Osteoblast (primary cell): ENCODE measurements at regions not wholly inside any gene's neighbourhood (a gene's known extent, or its start where the extent isn't known, plus 50 kb on each side); places are given as distances from the start of the nearest gene placed in this dataset.

Source experiments
- DNase-seq: peaks from one replicate; pipeline ENCODE4 v3.0.0; 2011; ENCODE audit warnings: low spot score, mixed read lengths; ENCODE audit not compliant: insufficient read length; ENCODE audit errors: missing footprints
- H2AFZ ChIP-seq: 2 replicates; pipeline ENCODE4 v1.6.0; 2011; ENCODE audit warnings: mild to moderate bottlenecking, low read length
- H3K27ac ChIP-seq: 2 replicates; pipeline ENCODE4 v1.5.1; 2011; ENCODE audit warnings: mild to moderate bottlenecking, low read depth, low read length, moderate library complexity
- H3K27me3 ChIP-seq: 2 replicates; pipeline ENCODE4 v1.6.0; 2012; ENCODE audit warnings: mild to moderate bottlenecking, control low read depth, inconsistent platforms, low read length, moderate library complexity; ENCODE audit not compliant: insufficient read depth
- H3K36me3 ChIP-seq: 2 replicates; pipeline ENCODE4 v1.5.1; 2011; ENCODE audit warnings: mild to moderate bottlenecking, low read length, control low read depth, moderate library complexity; ENCODE audit not compliant: insufficient read depth
- H3K4me1 ChIP-seq: 2 replicates; pipeline ENCODE4 v1.5.1; 2011; ENCODE audit warnings: mild to moderate bottlenecking, low read length, control low read depth, moderate library complexity; ENCODE audit not compliant: insufficient read depth
- H3K4me2 ChIP-seq: 2 replicates; pipeline ENCODE4 v1.6.0; 2011; ENCODE audit warnings: mild to moderate bottlenecking, low read length; ENCODE audit not compliant: insufficient read depth
- H3K4me3 ChIP-seq: fragments of 200-600 bp; sonication (generic); 3 replicates; pipeline ENCODE4 v1.5.1; 2012; ENCODE audit warnings: mild to moderate bottlenecking, low read length, inconsistent platforms; ENCODE audit not compliant: insufficient read depth
- H3K79me2 ChIP-seq: 2 replicates; pipeline ENCODE4 v1.6.0; 2012; ENCODE audit warnings: mild to moderate bottlenecking, low read length, control low read depth, inconsistent platforms; ENCODE audit not compliant: insufficient read depth
- H3K9me3 ChIP-seq: 2 replicates; pipeline ENCODE4 v1.5.1; 2011; ENCODE audit warnings: low read depth, low read length, control low read depth
- H4K20me1 ChIP-seq: 2 replicates; pipeline ENCODE4 v1.6.0; 2012; ENCODE audit warnings: mild to moderate bottlenecking, low read length, control low read depth; ENCODE audit not compliant: insufficient read depth
- TF ChIP-seq, protein P1 (sequence below): IDR thresholded peaks from 2 replicates; pipeline ENCODE4 v1.5.1; 2011; ENCODE audit warnings: mild to moderate bottlenecking, low read depth, low read length, moderate library complexity; ENCODE audit errors: extremely low read depth

DNA sequence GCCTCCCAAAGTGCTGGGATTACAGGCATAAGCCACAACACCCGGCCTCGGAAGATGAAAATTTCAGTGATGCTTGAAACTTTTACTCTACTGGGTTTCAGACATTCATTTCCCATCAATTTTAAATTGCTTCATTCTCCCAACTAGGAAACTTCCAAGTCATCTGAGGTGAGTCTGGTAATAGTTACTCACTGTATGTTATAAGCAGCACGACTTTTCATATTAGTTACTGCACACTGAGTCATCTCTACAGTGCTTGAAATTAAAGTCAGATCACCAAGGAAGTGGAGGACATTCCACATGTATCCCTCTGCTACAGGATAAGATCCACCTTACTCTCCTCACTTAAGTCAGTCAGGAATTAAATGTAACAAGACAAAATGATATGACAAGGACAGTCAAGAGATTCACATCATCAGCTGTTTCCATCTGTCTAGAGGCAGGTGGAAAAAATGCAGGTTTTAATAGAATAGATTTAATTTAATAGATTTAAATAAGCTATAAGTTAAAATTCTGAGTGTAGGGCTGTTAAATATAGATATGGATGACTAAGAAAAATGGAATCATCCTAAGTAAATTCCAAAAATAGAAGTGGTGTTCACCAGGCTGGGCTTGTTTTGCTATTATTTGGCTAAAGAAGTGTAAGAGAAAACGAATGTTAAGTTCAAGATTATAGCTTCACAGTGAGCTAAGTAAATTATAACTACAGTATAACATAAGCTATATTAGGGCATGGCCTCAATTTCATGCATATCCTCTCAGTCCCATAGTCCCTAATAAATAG, 104.4 kb downstream of the TMCO5A start:
- Histone ChIP-seq H3K4me2 (peak overlapping the region; percentile 17), H3K27ac (peak overlapping the region; percentile 81), H2AFZ (no peak overlapping the region), H3K79me2 (no peaks in the 10 kb centered on the region), H4K20me1 (no peaks in the 10 kb centered on the region), H3K36me3 (no peaks in the 10 kb centered on the region), H3K27me3 (no peaks in the 10 kb centered on the region), H3K9me3 (no peaks in the 10 kb centered on the region), H3K4me3 (no peak overlapping the region), H3K4me1 (peaks cover 56% of the 10 kb centered on the region)
- TF ChIP-seq, protein P1, sequence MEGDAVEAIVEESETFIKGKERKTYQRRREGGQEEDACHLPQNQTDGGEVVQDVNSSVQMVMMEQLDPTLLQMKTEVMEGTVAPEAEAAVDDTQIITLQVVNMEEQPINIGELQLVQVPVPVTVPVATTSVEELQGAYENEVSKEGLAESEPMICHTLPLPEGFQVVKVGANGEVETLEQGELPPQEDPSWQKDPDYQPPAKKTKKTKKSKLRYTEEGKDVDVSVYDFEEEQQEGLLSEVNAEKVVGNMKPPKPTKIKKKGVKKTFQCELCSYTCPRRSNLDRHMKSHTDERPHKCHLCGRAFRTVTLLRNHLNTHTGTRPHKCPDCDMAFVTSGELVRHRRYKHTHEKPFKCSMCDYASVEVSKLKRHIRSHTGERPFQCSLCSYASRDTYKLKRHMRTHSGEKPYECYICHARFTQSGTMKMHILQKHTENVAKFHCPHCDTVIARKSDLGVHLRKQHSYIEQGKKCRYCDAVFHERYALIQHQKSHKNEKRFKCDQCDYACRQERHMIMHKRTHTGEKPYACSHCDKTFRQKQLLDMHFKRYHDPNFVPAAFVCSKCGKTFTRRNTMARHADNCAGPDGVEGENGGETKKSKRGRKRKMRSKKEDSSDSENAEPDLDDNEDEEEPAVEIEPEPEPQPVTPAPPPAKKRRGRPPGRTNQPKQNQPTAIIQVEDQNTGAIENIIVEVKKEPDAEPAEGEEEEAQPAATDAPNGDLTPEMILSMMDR: no peak
- peak; percentile 68 for DNase-seq

DNA sequence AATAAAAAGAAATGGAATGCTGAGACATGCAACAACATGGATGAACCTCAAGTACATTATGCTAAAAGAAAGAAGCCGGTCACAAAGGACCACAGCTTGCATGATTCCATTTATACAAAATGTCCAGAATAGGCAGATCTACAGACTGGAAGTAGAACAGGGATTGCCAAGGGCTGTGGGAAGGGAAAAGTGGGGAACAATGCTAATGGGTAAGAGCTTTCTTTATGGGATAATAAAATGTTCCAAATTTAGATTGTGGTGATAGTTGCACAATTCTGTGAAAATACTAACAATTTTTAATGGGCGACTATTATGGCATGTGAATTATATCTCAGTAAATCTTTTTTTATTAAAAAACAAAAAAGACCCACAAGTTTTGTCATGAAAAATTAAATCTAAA, 106.2 kb downstream of the TMCO5A start:
- Histone ChIP-seq H3K79me2 (no peaks in the 10 kb centered on the region), H3K27me3 (no peaks in the 10 kb centered on the region), H3K4me1 (peaks cover 52% of the 10 kb centered on the region), H3K9me3 (no peaks in the 10 kb centered on the region), H3K27ac (no peak overlapping the region), H3K36me3 (no peaks in the 10 kb centered on the region), H4K20me1 (no peaks in the 10 kb centered on the region), H2AFZ (no peak overlapping the region), H3K4me2 (no peak overlapping the region), H3K4me3 (no peak overlapping the region)
- no peak for DNase-seq
- TF ChIP-seq, protein P1: no peak

GRCh38 chr15:38041576-38041975, 107.1 kb downstream of the TMCO5A start:
- Histone ChIP-seq H2AFZ (no peak overlapping the region), H3K79me2 (no peaks in the 10 kb centered on the region), H4K20me1 (no peaks in the 10 kb centered on the region), H3K27me3 (no peaks in the 10 kb centered on the region), H3K36me3 (no peaks in the 10 kb centered on the region), H3K4me1 (peaks cover 42% of the 10 kb centered on the region), H3K27ac (peak overlapping the region; percentile 32), H3K4me2 (peak overlapping the region; percentile 12), H3K9me3 (no peaks in the 10 kb centered on the region), H3K4me3 (no peak overlapping the region)
- DNase-seq: peak; percentile 52
- TF ChIP-seq, protein P1: no peak

DNA sequence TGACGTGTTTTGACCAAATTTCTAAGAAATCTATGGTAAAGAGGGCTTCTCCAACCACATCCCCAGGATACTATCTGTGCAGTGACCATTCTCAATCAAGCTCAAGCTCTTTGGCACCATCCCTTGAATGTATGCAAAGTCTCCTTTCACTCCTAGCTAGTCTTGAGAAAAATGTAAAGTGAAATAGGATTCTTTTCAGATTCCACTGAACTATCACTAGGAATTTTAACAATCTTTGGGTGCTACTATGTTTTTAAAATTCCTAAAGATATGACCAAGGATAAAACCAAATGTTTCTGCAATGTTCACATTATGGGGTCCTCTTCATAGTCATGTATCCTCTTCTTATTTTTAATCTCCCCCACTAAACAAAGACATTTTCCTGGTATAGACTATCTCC, 107.8 kb downstream of the TMCO5A start:
- Histone ChIP-seq H3K36me3 (no peaks in the 10 kb centered on the region), H4K20me1 (no peaks in the 10 kb centered on the region), H2AFZ (no peak overlapping the region), H3K27ac (peak overlapping the region; percentile 32), H3K4me2 (peak overlapping the region; percentile 5), H3K4me1 (peaks cover 41% of the 10 kb centered on the region), H3K27me3 (no peaks in the 10 kb centered on the region), H3K4me3 (no peak overlapping the region), H3K9me3 (no peaks in the 10 kb centered on the region), H3K79me2 (no peaks in the 10 kb centered on the region)
- no peak for DNase-seq
- TF ChIP-seq, protein P1: no peak
